GM12873 (cell line): ENCODE measurements at regions not wholly inside any gene's neighbourhood (a gene's known extent, or its start where the extent isn't known, plus 50 kb on each side); places are given as distances from the start of the nearest gene placed in this dataset.
A peak's percentile ranks its signal among the peaks of the same experiment; 100 is the strongest.

ENCODE experiments used
- CTCF ChIP-seq: IDR thresholded peaks from 2 replicates; pipeline ENCODE4 v1.5.1; 2012; ENCODE audit warnings: low read depth, mild to moderate bottlenecking, moderate library complexity, low read length, control low read depth; ENCODE audit not compliant: insufficient read depth; ENCODE audit errors: missing control alignments

DNA sequence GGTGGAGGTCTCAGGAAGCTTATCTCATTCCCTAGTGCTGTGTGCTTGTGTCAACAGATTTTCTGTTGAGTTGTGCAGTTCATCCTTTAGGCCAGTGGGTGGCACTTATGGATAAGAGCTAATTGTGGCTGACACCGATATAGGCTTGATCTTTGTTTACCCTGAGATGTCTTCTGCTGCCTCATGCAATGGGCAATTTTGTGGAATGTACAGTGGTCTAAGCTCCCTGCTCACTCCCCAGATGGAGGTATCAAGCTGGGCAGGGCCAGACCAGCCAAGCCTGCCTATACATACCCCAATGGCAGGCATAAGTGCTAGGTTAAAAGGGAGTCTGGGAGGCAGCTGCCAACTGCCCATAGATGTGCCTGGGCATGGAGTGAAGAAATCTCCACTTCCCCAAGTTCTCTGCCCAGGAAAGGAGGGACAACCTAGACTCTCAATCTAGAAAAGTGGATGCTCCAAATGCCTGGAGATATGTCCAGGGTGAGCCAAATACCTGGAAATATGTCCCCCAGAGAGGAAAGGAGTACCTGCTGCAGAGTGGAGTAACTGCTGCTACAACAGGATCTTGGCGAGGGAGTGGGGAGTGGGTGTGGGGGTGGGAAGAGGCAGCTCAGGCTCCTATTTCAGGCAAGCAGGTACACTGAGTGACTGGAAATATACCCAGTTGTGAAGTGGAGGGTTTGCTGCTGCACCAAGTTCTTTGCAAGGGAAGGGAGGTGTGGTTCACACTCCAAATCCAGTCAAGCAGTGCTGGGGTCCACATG is 53.2 kb upstream of the ARG1 start:
- TF ChIP-seq CTCF, result peak; percentile 80
